GM23248 (cell line): ENCODE measurements at regions not wholly inside any gene's neighbourhood (a gene's known extent, or its start where the extent isn't known, plus 50 kb on each side); places are given as distances from the start of the nearest gene placed in this dataset.
"Not testable (repeated sequence)": the region's sequence is repeated elsewhere in the genome, so short reads cannot be mapped to it uniquely, and the experiment has no call there.

Experiments
- EZH2 ChIP-seq: fragments of 200-600 bp; sonication (generic); IDR thresholded peaks from 2 replicates; pipeline ENCODE4 v1.6.1; 2018; ENCODE audit warnings: antibody characterized with exemption, mild to moderate bottlenecking; ENCODE audit not compliant: insufficient read depth, poor library complexity, severe bottlenecking
- EZH2phosphoT487 ChIP-seq: fragments of 200-600 bp; sonication (generic); IDR thresholded peaks from 2 replicates; pipeline ENCODE4 v1.6.1; 2018; ENCODE audit warnings: antibody characterized with exemption, moderate library complexity, mild to moderate bottlenecking, low read depth; ENCODE audit not compliant: insufficient read depth

GRCh38 chr16:29222008-29222407 is 184.5 kb downstream of the NPIPB11 start:
- not testable (repeated sequence) for TF ChIP-seq EZH2, EZH2phosphoT487
